Osteoblast (primary cell): ENCODE measurements at regions not wholly inside any gene's neighbourhood (a gene's known extent, or its start where the extent isn't known, plus 50 kb on each side); places are given as distances from the start of the nearest gene placed in this dataset.

ENCODE experiments used
- DNase-seq: peaks from one replicate; pipeline ENCODE4 v3.0.0; 2011; ENCODE audit warnings: low spot score, mixed read lengths; ENCODE audit not compliant: insufficient read length; ENCODE audit errors: missing footprints
- H2AFZ ChIP-seq: 2 replicates; pipeline ENCODE4 v1.6.0; 2011; ENCODE audit warnings: mild to moderate bottlenecking, low read length
- H3K27ac ChIP-seq: 2 replicates; pipeline ENCODE4 v1.5.1; 2011; ENCODE audit warnings: mild to moderate bottlenecking, low read depth, low read length, moderate library complexity
- H3K27me3 ChIP-seq: 2 replicates; pipeline ENCODE4 v1.6.0; 2012; ENCODE audit warnings: mild to moderate bottlenecking, control low read depth, inconsistent platforms, low read length, moderate library complexity; ENCODE audit not compliant: insufficient read depth
- H3K36me3 ChIP-seq: 2 replicates; pipeline ENCODE4 v1.5.1; 2011; ENCODE audit warnings: mild to moderate bottlenecking, low read length, control low read depth, moderate library complexity; ENCODE audit not compliant: insufficient read depth
- H3K4me1 ChIP-seq: 2 replicates; pipeline ENCODE4 v1.5.1; 2011; ENCODE audit warnings: mild to moderate bottlenecking, low read length, control low read depth, moderate library complexity; ENCODE audit not compliant: insufficient read depth
- H3K4me2 ChIP-seq: 2 replicates; pipeline ENCODE4 v1.6.0; 2011; ENCODE audit warnings: mild to moderate bottlenecking, low read length; ENCODE audit not compliant: insufficient read depth
- H3K4me3 ChIP-seq: fragments of 200-600 bp; sonication (generic); 3 replicates; pipeline ENCODE4 v1.5.1; 2012; ENCODE audit warnings: mild to moderate bottlenecking, low read length, inconsistent platforms; ENCODE audit not compliant: insufficient read depth
- H3K79me2 ChIP-seq: 2 replicates; pipeline ENCODE4 v1.6.0; 2012; ENCODE audit warnings: mild to moderate bottlenecking, low read length, control low read depth, inconsistent platforms; ENCODE audit not compliant: insufficient read depth
- H3K9me3 ChIP-seq: 2 replicates; pipeline ENCODE4 v1.5.1; 2011; ENCODE audit warnings: low read depth, low read length, control low read depth
- H4K20me1 ChIP-seq: 2 replicates; pipeline ENCODE4 v1.6.0; 2012; ENCODE audit warnings: mild to moderate bottlenecking, low read length, control low read depth; ENCODE audit not compliant: insufficient read depth
- TF ChIP-seq, protein P1 (sequence below): IDR thresholded peaks from 2 replicates; pipeline ENCODE4 v1.5.1; 2011; ENCODE audit warnings: mild to moderate bottlenecking, low read depth, low read length, moderate library complexity; ENCODE audit errors: extremely low read depth

DNA sequence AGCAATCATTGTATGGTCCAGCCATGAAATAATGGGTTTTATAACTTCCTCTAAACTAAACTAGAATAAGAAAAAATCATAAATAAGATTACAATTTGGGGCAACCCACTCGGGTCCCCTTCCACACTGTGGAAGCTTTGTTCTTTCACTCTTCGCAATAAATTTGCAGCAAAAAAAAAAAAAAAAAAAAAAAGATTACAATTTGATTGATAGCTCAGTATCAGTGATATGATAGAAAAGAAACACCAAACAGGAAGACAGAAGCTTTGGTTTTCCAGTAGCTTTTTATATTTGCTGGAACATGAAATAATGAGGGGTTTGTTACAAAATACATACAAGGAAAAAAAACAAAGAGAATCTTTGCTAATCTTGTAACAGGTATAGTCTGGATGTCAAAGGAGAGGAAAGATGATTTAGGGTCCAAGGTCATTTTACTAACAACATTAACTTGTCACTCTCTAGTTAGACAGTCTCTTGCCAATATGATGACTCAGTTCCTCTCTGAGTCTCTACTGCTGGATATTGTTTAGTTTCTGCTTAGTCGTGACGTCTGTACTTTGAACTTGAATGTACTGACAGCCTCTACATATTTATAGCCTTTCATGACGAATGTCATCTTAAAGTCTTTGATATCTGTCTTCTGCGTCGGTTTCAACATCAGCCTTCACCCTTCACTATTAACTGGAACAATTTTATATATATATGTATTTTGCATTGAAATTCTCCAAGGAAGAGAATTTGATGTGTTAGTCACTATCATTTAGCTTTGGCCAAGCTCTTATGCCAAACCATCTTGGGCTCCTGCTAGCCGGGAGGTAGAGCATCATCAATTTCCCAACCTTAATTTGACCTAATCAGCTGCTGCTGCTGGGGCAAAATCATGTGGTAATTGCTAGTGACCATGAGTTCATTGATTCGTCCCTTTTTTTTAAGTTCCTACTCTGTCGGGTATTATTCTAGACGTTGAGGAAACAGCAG, 213.1 kb upstream of the STXBP5 start:
- H2AFZ ChIP-seq, result no peak overlapping the region
- no peaks in the 10 kb centered on the region for H4K20me1 ChIP-seq
- H3K27ac ChIP-seq, result peak overlapping the region; percentile 34
- H3K36me3 ChIP-seq, result no peaks in the 10 kb centered on the region
- H3K4me1 ChIP-seq, result peaks cover 16% of the 10 kb centered on the region
- no peaks in the 10 kb centered on the region for H3K27me3 ChIP-seq
- no peak for DNase-seq
- no peaks in the 10 kb centered on the region for H3K79me2 ChIP-seq
- no peak overlapping the region for H3K4me2 ChIP-seq
- H3K9me3 ChIP-seq, result no peaks in the 10 kb centered on the region
- TF ChIP-seq, protein P1, sequence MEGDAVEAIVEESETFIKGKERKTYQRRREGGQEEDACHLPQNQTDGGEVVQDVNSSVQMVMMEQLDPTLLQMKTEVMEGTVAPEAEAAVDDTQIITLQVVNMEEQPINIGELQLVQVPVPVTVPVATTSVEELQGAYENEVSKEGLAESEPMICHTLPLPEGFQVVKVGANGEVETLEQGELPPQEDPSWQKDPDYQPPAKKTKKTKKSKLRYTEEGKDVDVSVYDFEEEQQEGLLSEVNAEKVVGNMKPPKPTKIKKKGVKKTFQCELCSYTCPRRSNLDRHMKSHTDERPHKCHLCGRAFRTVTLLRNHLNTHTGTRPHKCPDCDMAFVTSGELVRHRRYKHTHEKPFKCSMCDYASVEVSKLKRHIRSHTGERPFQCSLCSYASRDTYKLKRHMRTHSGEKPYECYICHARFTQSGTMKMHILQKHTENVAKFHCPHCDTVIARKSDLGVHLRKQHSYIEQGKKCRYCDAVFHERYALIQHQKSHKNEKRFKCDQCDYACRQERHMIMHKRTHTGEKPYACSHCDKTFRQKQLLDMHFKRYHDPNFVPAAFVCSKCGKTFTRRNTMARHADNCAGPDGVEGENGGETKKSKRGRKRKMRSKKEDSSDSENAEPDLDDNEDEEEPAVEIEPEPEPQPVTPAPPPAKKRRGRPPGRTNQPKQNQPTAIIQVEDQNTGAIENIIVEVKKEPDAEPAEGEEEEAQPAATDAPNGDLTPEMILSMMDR, result no peak
- H3K4me3 ChIP-seq, result no peak overlapping the region

DNA sequence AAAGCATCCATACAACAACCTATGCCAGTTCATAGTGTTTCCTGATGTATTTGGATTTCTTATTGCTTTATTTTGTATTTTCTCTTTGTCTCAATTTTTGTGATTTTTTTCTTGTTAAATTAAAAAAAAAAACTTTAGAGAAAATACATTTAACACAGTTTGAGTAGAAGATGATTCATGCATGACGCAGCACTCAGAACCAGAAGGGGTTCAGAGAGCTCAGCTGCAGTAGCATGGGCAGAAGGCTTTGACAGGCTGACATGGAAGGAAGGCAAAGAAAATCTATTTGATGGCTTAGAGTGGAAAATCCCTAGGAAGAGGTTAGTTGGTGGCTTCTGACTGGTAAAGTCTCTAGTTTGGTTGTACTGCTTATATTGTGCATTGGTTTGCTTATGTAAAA, 207.2 kb upstream of the STXBP5 start:
- DNase-seq, result peak; percentile 70
- H2AFZ ChIP-seq, result no peak overlapping the region

DNA sequence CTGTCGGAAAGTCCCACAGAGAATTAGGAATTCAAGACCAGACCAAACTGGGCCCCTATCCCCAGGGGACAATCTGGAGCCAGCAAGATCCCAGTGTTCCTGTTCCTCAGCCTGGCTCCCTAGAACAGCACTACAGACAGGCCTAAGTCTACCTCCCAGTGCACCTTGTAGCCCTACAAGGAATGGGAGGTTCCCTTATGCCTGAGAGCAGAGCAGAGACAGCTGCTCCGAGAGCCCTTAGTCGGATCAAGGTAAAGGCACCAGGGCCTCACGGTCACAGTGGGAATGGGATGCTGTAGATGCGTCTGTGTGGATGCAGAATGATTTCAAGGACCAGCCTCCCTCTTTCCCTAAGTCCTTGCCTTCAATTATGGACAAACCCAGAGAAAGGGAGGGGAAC, 204.5 kb upstream of the STXBP5 start:
- peaks cover 15% of the 10 kb centered on the region for H3K4me1 ChIP-seq
- H3K4me2 ChIP-seq, result no peak overlapping the region
- H3K79me2 ChIP-seq, result no peaks in the 10 kb centered on the region
- no peak for DNase-seq
- H3K9me3 ChIP-seq, result no peaks in the 10 kb centered on the region
- H3K4me3 ChIP-seq, result no peak overlapping the region
- H3K36me3 ChIP-seq, result no peaks in the 10 kb centered on the region
- no peak overlapping the region for H3K27ac ChIP-seq
- no peaks in the 10 kb centered on the region for H4K20me1 ChIP-seq
- H3K27me3 ChIP-seq, result no peaks in the 10 kb centered on the region
- H2AFZ ChIP-seq, result no peak overlapping the region
- TF ChIP-seq, protein P1, result no peak

More for the DNA sequence above, 207.2 kb upstream of the STXBP5 start:
- H3K9me3 ChIP-seq, result no peaks in the 10 kb centered on the region
- no peaks in the 10 kb centered on the region for H3K36me3 ChIP-seq
- H3K4me3 ChIP-seq, result no peak overlapping the region
- H3K27ac ChIP-seq, result no peak overlapping the region
- peaks cover 15% of the 10 kb centered on the region for H3K4me1 ChIP-seq
- H3K4me2 ChIP-seq, result no peak overlapping the region
- no peaks in the 10 kb centered on the region for H3K79me2 ChIP-seq
- no peaks in the 10 kb centered on the region for H4K20me1 ChIP-seq
- TF ChIP-seq, protein P1, result no peak
- no peaks in the 10 kb centered on the region for H3K27me3 ChIP-seq
